VCaP (cell line): ENCODE measurements at regions not wholly inside any gene's neighbourhood (a gene's known extent, or its start where the extent isn't known, plus 50 kb on each side); places are given as distances from the start of the nearest gene placed in this dataset.

Source experiments
- H3K27ac ChIP-seq: fragments of 450-650 bp; 2 replicates; pipeline ENCODE4 v1.5.1; 2017
- TF ChIP-seq, protein P1 (sequence below): fragments of 450-650 bp; conservative IDR thresholded peaks from 2 replicates; pipeline ENCODE4 v1.5.1; 2017; ENCODE audit warnings: mild to moderate bottlenecking, moderate library complexity

DNA sequence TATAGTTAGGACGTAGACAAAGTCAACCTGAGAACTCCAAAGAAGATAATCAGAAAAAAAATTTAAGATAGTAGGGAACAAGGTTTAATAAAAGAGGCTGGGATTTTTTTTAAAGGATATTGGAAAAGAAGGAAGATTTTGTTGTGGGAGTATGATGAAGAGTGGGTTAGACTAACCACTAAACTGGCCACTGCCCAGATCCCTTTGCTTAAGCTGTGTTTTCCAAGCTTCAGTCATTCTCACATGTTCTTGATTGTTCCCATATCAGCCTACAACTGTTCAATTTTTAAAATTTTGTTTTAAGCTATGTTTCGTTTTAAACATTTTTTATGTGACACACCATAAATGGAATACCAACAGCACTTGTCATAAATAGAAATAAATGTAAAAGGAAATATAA is 284.5 kb upstream of the MMADHC start:
- TF ChIP-seq, protein P1, sequence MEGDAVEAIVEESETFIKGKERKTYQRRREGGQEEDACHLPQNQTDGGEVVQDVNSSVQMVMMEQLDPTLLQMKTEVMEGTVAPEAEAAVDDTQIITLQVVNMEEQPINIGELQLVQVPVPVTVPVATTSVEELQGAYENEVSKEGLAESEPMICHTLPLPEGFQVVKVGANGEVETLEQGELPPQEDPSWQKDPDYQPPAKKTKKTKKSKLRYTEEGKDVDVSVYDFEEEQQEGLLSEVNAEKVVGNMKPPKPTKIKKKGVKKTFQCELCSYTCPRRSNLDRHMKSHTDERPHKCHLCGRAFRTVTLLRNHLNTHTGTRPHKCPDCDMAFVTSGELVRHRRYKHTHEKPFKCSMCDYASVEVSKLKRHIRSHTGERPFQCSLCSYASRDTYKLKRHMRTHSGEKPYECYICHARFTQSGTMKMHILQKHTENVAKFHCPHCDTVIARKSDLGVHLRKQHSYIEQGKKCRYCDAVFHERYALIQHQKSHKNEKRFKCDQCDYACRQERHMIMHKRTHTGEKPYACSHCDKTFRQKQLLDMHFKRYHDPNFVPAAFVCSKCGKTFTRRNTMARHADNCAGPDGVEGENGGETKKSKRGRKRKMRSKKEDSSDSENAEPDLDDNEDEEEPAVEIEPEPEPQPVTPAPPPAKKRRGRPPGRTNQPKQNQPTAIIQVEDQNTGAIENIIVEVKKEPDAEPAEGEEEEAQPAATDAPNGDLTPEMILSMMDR = no peak
- no peak overlapping the region for H3K27ac ChIP-seq

DNA sequence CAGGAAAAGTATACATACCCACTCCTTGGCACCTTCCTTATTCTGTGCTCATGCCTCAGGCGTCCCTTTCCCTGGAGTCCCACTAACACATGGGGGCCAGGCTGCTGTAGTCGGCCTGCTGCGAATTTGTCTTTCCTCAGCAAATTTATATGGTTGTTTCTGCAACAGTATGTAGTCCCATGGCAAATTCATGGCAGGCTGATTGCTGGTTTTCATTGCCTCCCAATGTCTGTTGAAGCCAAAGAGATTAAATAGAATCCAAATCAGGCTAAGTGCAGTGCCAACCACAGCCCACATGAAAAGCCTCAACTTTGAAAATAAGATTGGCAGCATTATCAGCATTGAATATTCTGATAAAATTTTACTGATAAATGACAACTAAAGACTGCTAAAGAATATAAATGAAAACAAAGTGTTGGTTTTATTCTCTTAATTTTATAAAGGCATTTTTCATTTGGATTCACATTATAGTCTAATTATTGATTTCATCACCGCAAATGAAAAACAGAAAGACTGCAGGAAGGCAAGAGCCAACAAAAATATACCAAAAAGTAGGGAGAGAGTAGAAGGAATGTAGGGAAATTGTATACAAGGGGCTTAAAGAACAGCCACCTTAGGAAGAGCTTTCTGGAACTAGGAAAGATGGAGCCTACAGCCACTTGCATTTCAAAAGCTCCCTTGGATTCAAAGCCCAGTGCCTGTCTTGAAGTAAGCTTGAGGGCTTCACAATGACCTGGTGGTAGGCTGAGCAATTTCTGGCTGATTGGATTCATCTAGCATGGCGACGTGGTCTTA is 283.7 kb upstream of the MMADHC start:
- no peak overlapping the region for H3K27ac ChIP-seq
- TF ChIP-seq, protein P1 = no peak

DNA sequence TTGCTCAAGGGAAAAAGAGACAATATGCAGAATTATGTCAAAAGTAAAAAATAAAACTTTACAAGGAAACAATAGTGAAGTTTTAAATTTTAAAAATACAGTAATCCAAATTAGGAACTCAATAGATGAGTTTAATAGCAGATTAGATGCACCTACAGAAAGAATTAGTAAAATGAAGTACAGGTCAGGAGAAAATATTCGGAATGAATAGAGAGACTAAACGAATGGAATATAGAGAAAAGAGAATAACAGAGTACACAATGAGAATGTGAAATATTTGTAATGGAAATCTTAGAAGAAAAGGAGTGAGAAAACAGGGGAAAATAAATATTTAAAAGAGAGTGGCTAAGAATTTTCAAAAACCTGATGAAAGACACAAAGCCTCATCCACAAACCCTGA is 275.7 kb upstream of the MMADHC start:
- TF ChIP-seq, protein P1 = no peak
- H3K27ac ChIP-seq = no peak overlapping the region

DNA sequence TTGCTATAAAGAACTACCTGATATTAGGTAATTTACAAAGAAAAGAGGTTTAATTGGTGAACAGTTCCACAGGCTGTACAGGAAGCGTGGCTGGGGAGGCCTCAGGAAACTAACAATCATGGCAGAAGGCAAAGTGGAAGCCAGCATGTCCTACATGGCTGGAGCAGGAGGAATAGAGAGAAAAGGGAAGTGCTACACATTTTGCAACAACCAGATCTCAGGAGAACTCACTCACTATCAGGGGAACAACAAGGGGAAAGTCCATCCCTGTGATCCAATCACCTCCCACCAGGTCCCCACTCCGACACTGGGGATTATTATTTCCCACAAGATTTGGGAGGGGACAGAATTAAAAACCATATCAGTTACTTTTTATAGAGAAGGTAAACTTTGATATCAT is 273.5 kb upstream of the MMADHC start:
- TF ChIP-seq, protein P1 = no peak
- H3K27ac ChIP-seq = no peak overlapping the region

DNA sequence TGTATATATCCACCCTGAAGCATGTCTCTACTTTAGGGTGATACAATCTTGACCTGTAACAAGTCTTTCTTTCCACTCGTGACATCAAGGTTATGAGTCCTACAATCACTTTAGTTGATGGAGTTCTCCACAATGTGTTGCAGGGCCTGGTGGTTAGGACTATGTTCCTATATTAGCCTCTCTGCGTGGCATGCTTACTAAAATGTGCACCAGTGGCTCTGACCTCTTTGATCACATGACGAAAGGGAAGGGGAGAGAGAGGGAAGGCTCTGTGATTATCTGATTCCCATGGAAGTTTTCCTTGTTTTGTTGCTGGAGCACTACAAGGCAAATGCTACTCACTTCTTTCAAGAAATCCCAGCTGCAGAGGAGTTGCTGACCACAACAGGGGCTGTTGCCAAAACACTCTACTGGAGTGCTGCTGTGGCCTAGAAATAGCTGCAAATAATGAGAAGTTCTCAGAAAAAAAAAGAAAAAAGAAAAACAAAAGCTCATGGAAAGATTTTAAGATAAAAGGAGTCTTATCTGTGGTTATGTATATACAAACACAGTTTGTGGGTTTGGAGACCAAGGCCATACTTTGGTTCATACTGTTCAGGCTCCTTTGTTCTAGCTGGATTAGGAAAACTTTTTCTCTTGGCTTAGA is 272.8 kb upstream of the MMADHC start:
- H3K27ac ChIP-seq = no peak overlapping the region
- TF ChIP-seq, protein P1 = no peak

DNA sequence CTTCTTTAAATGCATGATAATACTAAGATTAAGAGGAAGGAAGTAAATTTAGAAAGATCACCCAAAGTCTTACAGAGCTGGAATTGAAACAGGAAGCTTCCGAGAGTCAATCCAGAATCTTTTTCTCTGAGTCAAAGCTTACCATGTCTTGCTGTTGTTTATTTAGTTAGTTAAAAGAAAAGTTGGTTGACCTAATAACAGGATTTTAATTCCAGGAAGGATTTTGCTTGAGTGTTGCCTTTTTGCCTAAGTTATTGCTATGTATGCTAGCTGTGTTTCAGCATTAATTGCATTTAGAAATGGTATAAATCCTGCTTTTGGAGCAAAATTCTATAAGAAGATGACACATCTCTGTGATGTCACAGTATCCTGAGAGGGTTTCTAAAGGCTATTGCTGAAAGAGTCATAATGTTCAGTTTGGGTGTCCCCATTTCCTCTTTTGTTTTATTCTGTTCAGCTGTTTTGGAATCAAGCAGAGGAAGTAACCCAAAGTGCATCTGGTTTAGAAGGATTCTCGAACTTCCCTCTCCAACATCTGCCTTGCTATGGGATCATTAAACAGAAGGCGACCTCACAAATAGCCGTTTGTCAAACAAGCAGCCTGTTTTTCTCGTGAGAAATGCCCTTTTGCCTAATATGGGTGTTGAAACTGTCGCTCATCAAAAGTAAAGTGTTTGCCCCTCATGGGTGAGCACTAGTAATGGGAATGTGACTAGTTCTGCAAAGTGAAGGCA is 271.5 kb upstream of the MMADHC start:
- no peak overlapping the region for H3K27ac ChIP-seq
- TF ChIP-seq, protein P1 = no peak

DNA sequence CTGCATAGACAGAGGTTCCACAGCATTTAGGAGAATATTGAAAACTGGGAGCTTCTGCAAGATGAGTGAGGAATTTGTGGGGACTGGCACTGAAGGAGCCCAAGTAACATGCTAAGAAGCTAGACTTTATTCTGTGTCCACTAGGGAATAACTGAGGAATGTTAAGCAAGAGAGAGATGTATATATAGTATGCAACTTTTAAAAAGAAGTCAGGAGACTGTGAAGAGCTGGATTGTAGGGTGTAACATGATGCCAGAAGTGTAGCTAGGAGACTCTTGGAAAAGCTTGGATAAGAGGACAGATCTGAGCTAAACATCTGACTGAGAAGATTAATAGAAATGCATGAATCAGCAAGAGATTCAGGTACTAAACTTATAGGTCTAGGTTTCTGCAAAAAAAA is 270.6 kb upstream of the MMADHC start:
- TF ChIP-seq, protein P1 = no peak
- no peak overlapping the region for H3K27ac ChIP-seq
